GM21529 (cell line): ENCODE measurements at regions not wholly inside any gene's neighbourhood (a gene's known extent, or its start where the extent isn't known, plus 50 kb on each side); places are given as distances from the start of the nearest gene placed in this dataset.
"Not testable (repeated sequence)": the region's sequence is repeated elsewhere in the genome, so short reads cannot be mapped to it uniquely, and the experiment has no call there.

Experiments
- ATAC-seq: cut with Tn5 transposase; IDR thresholded peaks from one replicate; pipeline ENCODE4 v1.9.1; 2021; ENCODE audit not compliant: unreplicated experiment

DNA sequence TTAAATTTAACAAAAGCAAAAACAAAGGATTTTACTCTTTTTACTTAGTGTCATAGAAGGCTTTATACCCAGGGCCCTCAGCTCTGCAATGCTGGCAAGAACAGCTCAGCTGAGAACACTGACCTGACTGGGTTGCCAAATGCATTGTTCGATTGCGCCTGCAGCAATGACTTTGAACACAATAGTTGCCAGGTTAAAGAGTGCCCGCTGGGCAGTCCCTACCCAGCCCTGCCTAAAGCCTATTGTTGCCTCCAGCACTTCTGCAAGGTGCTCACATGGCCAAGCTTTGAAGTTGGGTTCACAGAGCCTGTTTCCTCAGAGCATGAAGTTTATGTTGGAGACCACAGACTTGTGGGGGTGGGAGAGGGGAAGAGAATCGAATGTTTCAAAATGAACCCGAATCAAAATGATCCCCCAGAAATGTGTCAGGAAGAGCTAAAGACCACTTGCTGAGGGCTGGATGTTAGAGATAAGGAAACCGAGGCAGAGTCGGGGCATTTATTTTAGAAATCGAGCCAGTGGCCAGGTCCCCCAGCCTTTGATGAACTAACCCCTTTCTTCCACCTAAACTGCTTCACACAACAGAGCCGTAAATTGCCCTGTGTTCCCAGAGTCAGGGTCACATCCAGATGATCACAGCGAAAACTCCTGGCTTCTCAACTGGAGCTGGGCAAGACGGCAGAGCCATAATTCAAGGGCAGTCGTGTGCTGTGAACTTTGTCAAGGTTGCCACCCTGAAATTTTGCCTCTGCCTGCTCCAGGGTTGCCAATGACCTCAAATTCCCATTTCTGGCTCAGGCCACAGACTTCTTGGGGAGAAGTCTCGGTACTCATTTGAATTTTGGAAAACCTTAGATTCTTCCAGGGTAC is 55.0 kb downstream of the FOXA2 start:
- ATAC-seq = no peak

DNA sequence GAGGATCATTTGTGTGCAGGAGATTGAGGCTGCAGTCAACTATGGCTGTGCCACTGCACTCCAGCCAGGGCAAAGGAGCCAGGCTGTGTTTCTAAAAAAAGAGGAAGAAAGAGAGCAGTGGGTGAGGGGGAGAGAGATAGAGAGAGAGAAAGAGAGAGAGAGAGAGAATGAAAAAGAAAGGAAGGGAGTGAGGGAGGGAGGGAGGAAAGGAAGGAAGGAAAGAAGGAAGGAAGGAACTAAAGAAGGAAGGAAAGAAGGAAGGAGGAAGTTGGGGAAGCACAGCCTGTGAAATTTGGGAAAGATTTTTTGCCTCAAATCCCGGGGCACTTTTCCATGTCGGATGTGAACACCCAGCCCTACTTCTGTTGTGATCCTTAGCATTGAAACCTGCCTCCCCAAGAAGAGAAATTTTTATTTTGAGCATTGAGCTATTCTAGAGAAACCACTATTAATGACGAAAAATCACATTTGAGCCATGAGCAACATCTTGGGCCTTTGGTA is 57.8 kb downstream of the FOXA2 start:
- ATAC-seq = no peak

DNA sequence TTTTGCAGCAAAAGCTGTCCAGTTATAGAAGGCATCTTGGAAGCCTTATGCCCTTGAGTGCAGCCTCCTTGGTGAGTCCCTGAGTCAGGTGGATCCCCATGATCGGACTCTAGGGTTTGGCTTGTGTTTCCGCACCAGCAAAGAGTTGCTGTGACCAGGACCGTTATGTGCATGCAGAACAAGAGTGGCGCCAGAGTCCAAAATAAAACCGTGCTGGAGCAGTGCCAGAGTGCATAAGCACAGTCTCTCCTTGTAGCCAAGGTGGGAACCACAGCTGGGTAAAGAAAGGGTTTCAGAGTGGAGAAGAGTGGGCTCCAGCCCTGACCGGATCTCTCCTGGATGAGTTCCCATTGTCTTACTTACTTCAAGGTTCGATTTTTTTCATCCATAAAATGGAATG is 58.6 kb downstream of the FOXA2 start:
- ATAC-seq = no peak

DNA sequence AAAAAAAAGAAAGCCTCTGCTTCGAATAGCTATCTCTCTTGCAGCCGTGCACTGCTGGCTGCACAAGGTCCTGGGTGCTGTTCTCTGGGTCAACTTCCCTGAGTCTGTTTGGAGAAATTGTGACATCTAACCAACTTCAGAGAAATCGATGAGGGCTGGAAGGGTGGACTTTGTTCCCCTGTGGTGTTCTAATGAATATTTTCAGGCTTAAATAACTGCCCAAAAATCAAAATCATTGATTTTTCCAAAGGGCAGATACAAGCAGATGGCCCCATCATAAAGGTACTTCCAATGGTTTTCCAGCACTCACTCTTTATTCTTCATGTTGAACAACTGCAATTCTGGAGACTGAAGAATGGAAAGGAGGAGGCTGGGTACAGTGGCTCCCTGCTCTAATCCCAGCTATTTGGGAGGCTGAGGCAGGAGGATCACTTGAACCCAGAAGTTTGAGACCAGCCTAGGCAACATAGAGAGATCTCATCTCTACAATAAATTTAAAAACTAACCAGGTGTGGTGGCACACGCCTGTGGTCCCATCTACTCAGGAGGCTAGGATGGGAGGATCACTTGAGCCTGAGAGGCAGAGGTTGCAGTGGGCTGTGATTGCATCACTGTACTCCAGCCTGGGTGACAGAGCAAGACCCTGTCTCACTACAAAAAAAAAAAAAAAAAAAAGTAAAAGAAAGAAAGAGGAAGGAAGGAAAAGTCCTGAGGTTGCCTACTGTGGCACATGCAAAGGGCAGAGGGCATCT is 59.1 kb downstream of the FOXA2 start:
- no peak for ATAC-seq

DNA sequence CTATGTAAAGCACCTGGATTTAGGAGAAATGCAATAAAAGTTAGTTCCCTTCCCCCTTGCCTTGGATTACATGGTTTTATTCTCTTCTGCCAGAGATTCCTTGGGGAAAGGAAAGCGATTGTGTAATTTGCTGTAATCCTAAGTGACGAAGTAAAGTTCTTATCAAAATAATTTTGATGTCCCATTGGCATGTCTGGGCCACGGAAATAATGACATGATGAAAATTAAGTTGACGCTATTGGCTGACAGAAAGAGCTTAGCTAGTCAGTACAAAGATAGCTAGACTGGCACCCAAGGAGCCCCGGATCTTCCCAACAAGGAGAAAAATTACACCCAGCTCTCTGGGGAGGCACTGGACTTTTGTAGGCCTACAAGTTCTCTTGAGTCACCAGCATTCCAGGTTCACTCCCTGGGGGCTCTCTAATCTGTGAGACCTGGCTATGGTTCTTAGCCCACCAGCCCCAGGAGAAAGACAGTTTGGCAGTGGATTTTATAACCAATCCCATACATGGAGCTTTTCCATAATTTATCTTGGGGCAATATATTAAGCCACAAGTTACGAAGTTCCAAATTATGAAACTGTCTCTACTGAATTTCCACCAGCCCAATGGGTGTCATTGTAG is 59.9 kb downstream of the FOXA2 start:
- no peak for ATAC-seq

DNA sequence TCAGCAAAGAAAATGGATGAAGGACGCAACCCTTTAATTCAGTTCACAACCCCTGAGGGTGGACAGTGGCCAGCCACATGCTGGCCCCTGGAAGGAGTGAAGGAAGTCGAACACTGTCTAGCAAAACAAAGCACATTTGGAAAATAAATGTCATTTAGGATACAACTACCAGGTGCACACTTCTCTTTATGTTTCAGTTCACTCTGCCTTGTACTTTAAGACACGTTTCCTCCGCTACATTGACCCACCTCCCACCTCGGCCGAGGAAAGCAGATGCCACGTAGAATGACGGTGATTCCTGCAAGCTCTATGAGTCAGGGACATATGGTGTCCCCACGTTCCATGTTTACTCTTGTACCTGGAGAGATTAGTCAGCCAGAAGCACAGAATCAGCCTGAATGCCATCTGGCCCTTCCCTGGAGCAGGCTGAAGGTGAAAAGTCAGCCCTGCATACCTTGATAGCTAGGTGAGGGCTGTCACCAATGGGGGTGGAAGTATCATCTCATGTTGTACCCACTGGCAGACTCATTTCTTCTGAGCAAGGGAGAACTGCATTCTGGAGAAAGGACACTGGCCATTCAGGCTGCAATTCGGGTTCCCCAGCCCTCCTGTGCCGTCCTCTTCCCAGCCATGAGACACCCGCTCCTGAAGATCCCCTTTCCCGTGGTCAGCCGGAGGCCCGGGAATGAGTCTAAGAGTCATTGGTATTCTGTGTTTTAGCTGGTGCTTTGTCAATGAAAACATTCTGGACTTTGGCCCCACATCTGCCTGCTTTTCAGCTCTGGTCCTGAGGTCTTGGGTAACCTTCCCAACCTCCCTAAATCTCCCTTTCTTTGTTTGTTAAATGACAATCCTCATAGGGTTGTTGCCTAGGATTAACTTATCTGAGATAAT is 60.6 kb downstream of the FOXA2 start:
- ATAC-seq = no peak

DNA sequence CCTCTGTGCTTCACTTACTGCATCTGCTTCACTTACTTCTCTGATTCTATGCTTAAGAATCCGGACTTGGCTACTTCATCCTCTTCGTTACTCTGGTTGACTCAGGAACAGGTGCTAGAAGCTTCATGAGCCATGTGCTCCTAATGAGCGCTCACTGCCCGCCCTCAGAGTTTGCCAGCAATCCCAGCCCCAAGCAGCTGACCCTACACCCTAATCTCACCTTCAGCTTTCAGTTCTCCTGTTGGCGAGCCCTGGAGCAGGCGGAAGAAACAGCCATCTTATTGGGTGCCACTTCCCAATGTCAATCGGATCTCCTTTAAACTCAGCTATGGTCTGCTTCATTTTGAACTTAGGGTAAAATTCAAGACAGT is 61.3 kb downstream of the FOXA2 start:
- ATAC-seq = no peak

DNA sequence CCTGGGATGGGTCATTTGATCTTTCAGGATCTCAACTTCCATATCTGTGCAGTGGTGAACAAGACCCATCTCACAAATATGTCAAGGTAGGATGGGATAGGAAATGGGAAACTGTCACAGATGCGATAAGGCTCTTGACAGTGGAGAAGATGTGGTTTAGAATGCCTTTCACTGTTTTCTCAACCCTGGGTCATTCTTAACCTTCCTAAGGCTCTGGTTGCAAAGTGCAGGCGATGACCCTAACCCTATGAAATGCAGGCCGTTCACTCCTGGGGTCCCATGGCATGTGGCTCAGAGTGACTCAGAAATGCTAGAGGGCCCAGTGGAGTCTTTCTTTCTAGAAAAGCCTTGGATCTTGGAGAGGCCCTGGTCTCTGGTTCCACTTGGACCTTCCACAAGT is 61.7 kb downstream of the FOXA2 start:
- ATAC-seq = no peak

DNA sequence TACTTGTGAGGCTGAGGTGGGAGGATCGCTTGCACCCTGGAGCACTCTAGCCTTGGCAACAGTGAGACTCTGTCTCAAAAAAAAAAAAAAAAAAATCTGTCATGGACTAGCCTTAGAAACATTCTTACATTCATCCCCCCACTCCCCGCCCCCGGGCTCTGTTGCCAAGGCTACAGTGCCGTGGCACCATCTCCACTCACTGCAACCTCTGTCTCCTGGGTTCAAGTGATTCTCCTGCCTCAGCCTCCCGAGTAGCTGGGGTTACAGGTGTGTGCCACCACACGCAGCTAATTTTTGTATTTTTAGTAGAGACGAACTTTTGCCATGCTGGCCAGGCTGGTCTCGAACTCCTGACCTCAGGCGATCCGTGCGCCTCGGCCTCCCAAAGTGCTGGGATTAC is 62.4 kb downstream of the FOXA2 start:
- not testable (repeated sequence) for ATAC-seq

DNA sequence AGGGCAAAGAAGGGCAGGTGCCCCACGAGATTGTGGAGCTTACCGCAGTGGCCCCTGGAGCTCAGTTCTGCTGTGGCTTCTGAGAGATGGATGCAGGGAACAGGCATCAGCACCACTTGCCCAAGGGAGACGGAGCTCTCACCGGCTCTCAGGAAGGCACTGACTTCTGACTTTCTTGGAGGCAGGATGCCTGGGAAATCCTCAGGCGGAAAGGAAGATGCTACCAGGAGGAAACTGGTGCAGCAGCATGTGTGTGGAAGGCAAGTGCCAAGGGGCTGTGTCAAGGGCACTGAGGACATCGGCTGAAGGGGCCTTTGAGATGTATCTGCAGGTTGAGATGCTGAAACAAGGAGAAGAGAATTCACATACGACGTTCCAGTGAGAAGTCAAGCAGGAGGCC is 64.0 kb downstream of the FOXA2 start:
- ATAC-seq = no peak

DNA sequence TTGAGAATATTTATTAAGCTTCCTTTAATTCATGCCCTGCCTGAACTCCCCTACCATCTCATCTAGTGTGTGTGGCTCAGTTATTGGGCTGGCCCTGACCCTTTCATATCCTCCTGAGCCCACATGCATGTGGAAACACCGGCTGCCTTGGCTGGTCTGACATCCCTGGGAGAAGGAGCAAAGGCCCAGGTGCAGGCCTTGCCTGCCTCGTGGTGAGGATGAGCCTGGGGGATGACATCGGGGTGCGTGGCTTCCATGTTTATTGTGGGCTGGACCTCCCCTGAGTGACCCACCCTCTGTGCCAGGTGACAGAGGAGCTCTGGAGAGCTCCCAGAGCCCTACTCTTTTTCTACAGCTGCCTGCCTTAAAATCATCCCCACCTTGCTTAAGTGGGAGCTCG is 69.1 kb downstream of the FOXA2 start:
- ATAC-seq = no peak

DNA sequence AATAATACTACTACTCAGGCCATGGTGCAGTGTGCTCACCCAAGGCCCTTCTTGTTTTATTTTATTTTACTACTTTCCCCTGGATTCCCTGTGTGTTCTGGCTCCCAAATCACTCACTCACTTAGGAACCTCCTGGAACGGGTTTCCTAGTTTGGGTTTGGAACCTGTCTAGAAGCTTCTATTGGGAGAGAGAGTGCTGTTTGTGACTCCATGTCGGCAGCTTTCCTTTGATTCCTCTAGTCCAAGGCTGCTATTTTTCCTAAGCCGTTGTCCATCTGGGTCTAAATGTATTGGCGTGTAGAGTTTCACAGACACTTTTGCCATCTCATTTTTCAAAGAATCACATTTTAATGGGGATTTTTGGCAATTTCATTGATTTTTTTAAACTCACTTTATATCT is 70.8 kb downstream of the FOXA2 start:
- no peak for ATAC-seq

DNA sequence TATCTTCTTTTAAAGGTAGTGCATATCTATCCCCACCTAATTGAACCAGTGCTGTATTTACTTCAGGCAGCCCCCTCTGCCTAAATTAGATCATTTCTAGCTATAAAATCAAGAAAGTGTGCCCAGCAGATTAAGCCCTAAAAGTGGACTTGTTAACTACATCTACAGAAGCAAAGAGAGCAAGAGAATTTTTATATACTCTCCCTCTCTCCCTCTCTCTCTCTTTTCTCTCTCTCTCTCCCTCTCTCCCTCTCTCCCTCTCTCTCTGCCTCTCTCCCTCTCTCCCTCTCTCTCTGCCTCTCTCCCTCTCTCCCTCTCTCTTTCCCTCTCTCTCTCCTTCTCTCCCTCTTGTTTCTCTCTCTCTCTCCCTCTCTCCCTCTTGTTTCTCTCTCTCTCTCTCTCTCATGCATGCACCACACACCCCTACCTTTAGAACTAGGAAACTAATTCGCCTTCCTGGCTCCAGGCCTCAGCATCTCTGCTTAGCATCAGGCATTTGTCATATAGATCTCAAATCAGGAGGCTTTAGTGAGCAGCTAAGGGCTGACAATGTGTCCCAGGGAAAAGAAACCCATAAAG is 71.4 kb downstream of the FOXA2 start:
- ATAC-seq = no peak

DNA sequence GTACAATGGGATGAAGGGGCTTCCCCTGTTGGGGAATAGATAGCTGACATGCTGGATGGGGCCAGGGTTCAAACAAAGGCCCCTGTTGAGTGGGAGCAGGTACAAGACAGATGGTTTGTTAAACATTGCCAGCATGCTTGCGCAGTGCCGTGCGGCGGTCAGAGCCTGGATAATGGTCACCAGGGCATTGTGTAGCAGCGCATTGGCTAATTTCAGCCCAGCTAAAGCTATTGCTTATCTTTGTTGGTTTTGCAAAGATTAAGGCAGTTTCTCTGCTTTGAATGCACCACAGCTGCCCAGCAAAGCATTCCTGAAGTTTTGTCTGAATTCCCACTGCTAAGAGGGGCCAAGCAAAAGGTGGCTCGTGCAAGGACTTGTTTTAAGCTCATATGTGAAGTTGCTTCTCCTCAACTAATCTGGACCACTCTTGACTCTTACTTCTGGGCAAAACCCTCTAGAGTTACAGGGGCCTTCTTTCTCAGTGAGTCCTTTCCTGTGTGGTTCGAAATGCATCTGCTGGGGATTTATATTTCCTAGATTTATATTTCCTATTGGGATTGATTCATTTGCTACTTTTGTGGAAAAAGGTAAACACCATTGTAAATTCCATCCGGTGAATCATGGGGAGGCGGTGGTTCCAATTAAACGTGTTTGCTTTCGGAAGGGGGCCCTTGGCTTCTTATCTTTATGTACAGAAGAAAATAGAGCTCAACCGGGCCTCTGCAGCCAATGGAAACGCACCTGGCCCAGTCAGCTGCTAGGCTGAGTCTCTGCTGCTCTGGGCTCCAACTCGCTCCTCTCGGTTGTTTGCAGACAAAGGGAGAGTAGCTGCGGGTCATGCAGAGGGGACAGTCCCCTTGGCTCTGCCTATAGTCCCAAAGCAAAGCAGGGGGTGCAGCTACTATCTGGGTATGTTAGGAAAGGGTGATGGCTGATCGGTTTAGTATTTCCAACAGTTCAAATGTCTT is 72.1 kb downstream of the FOXA2 start:
- ATAC-seq = no peak

DNA sequence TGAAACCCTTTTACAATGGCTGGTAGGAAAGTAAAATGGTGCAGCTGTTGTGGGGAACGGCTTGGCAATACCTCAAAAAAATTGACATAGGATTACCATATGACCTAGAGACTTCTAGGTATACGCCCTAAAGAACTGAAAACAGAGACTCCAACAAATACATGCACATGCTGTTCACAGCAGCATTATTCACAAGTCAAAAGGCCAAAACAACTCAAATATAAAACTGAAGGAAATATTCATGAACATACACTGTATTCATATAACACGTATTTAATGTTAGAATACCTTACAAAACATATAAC is 74.6 kb downstream of the FOXA2 start:
- no peak for ATAC-seq

DNA sequence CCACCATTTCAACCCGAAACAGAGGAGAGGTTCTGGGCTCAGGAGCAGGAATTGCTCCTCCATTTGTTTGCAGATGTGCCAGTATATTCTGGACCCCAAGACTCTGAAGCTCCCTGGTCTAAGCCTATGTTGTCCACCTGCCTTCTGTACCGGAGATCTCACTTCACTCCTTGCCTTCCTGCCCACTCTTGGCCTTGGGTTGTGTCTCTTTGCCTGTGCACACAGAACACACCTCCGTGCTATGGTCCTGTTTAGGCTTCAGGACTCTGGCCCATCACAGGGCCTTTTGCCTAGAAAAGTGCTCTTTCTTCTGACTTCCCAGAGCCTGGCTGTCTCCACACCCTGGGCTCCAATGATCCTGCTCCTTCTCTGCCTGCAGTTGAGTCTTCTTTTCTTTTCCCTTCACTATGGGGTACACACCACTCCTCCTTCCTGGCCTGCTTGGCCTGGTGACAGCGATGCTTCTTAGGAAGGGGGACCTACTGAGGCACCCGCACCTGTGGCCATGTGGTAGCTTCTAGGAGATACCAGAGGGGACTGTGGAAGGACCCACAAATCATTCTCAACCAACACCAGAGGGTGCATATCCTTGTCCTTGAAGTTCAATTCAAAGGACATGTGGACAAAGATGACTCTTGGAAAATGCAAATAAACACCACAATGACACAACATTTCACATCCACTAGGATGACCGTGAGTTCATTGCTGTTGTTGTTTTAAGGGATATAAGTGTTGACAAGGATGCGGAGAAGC is 75.1 kb downstream of the FOXA2 start:
- ATAC-seq = no peak

DNA sequence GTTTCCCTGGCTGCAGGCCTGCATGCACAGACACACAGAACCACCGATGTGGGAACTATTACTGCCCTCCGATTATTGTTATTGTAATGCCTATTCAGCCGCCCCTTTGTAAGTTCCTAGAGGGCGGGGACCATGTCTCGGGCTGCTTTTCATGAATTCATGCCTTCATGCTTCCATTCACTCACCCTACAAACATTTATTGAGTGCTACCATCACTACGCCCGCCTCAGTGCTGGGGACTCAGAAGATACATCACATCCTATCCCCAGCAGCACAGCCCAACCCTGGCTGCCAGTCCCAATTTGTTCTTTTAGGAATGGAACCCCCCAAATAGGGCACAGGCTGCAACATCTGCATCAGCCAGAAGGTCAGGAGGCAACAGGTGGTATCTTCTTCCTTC is 75.9 kb downstream of the FOXA2 start:
- no peak for ATAC-seq

DNA sequence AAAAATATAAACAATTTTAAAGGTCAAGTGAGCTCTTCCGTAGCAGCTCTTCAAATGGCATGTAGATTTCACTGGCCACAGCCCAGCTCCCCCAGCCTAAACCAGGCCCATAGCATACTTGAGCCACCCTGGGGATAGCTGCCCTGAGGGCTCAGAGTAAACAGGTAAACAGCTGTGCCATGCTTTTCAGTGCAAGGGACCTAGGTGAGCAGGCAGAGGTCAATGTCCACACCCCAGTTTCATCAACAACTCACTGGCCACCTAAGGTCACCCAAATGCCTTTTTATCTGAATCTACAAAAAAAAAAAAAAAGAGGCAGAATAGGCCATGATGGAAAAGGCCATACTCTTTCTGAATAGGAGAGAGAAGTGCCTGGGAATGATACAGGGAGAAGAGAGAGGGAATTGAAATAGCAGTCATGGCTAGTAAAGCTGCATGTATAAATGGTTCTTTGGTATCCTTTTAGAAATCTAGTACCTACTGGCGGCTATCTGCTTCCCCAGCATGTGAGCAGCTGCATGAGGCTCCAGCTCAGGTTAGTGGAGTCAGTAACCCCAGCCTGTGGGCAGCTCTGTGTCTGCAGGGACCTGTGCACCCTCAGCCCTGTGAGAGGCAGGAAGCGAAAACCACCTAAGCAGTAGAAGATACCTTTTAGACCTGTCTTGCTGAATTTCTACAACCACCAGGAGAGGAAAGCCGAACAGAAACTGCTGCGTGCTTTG is 77.0 kb downstream of the FOXA2 start:
- ATAC-seq = no peak
